Endothelial cell of umbilical vein (primary cell): ENCODE measurements at regions not wholly inside any gene's neighbourhood (a gene's known extent, or its start where the extent isn't known, plus 50 kb on each side); places are given as distances from the start of the nearest gene placed in this dataset.
"Not testable (repeated sequence)": the region's sequence is repeated elsewhere in the genome, so short reads cannot be mapped to it uniquely, and the experiment has no call there.

Experiments
- EZH2 ChIP-seq: IDR thresholded peaks from 2 replicates; pipeline ENCODE4 v1.6.1; 2012; ENCODE audit warnings: borderline replicate concordance, low read depth, mild to moderate bottlenecking, moderate library complexity, low read length, inconsistent platforms; ENCODE audit not compliant: severe bottlenecking
- MYC ChIP-seq: IDR thresholded peaks from one replicate; pipeline ENCODE4 v1.6.1; 2011; ENCODE audit warnings: mild to moderate bottlenecking, low read depth, low read length
- POLR2A ChIP-seq: IDR thresholded peaks from 2 replicates; pipeline ENCODE4 v1.6.1; 2012; ENCODE audit warnings: low read depth, mild to moderate bottlenecking, control low read depth, low read length
- POLR2AphosphoS5 ChIP-seq: IDR thresholded peaks from 2 replicates; pipeline ENCODE4 v1.6.1; 2012; ENCODE audit warnings: low read depth, mild to moderate bottlenecking, control low read depth, low read length, moderate library complexity; ENCODE audit not compliant: insufficient read depth
- TF ChIP-seq, protein P1 (sequence below), 2 donors: IDR thresholded peaks; 1 replicate in 1 of 2; 2 replicates in 1 of 2; pipeline ENCODE4 v1.5.1; 2011; ENCODE audit warnings: low read length in 2 of 2, mild to moderate bottlenecking in 2 of 2, moderate library complexity in 2 of 2, control low read depth in 1 of 2, inconsistent platforms in 1 of 2, low read depth in 1 of 2; ENCODE audit not compliant: insufficient read depth in 1 of 2; ENCODE audit errors: extremely low read depth in 1 of 2

DNA sequence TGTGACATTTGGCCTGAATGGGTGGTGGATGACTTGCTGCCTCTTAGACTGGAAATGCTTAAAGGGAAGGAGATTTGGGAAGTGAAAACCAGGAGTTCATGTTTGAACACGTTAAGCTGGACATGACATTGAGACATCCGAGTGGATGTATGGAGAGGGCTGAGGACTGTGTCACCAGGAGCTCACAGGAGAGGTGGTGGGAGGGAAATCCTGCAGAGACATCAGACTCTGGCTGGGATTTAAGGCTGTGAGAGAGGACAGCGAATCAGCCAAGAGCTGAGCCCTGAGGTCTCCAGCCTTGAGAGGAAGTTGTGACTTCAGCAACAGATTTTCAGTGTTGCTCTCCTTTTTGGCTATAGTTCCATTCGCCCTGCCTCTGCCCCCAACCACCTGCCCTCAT, 432.5 kb upstream of the SPATA31A3 start:
- not testable (repeated sequence) for TF ChIP-seq MYC, EZH2, POLR2AphosphoS5, POLR2A
- TF ChIP-seq, protein P1, sequence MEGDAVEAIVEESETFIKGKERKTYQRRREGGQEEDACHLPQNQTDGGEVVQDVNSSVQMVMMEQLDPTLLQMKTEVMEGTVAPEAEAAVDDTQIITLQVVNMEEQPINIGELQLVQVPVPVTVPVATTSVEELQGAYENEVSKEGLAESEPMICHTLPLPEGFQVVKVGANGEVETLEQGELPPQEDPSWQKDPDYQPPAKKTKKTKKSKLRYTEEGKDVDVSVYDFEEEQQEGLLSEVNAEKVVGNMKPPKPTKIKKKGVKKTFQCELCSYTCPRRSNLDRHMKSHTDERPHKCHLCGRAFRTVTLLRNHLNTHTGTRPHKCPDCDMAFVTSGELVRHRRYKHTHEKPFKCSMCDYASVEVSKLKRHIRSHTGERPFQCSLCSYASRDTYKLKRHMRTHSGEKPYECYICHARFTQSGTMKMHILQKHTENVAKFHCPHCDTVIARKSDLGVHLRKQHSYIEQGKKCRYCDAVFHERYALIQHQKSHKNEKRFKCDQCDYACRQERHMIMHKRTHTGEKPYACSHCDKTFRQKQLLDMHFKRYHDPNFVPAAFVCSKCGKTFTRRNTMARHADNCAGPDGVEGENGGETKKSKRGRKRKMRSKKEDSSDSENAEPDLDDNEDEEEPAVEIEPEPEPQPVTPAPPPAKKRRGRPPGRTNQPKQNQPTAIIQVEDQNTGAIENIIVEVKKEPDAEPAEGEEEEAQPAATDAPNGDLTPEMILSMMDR (IDR thresholded peaks at IDR 0.05; ENCODE audit: extremely low read depth in 1 of 2, insufficient read depth in 1 of 2, low read depth in 1 of 2, low read length in 2 of 2), result not testable (repeated sequence)
